ENCODE measurements at regions not wholly inside any gene's neighbourhood (a gene's known extent, or its start where the extent isn't known, plus 50 kb on each side); places are given as distances from the start of the nearest gene placed in this dataset.
"Not testable (repeated sequence)": the region's sequence is repeated elsewhere in the genome, so short reads cannot be mapped to it uniquely, and the experiment has no call there.

GRCh38 chr5:126103050-126103449, 320.2 kb upstream of the GRAMD2B start:
- DNase-seq (ENCODE audit: low spot score): no peak

DNA sequence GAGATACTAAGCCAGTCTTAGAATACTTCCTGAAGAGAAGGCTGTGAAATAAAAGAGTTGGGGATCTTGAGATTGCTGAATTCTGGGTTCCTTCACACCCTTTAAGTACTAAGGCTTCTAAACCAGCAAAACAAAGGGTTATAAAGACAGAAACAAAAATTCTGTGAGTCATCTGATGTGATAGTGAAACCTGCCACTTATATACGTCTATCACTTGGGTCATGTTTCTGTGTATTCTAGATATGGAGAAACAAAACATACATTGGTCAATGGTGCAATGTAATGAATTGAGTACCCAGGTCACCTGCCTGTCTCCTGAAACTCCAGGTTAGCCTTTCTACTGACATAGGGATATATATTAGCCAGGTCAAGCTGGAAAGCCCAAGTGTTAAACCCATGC, 319.3 kb upstream of the GRAMD2B start:
- no peak for DNase-seq (ENCODE audit: low spot score)

- DNase-seq (ENCODE audit: low spot score): no peak
Observed at GRCh38 chr5:126104341-126104740, 318.9 kb upstream of the GRAMD2B start.

DNA sequence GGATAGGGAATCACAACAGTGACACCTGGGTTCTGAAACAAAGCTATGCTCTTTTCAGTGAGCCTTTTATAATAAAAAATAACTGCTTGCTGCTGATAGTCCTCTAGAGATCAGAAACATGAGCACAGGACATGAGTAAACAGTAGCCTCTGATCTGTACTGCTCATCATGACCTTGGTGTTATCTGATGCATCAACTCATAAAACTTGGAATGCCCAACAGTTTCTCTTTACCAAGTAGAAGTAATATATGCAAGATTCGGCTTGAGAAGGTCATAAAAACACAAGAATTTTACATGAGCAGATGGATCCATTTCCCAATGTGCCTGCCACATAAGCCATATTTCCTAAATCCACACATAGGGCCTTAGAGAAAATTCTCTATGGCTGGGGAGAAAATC, 318.3 kb upstream of the GRAMD2B start:
- no peak for DNase-seq (ENCODE audit: low spot score)

DNA sequence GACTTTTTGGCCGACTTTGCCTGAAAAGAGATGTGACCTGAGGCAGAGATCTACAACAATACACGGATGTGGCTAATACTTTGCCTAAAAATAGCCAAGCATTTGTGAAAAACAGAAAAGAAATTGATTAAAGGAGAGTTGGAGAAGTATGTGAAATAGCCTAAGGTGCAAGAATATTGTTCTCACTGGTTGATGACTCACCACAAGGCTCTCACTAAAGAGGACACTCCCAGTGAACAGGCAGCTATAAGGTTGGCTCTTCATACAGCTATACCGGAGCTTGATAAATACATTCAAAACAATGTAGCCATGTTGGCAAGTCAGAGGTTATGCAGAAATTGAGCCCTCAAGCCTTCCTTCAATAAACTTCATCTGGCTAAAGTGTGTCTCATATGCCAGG, 317.2 kb upstream of the GRAMD2B start:
- DNase-seq (ENCODE audit: low spot score): no peak

DNA sequence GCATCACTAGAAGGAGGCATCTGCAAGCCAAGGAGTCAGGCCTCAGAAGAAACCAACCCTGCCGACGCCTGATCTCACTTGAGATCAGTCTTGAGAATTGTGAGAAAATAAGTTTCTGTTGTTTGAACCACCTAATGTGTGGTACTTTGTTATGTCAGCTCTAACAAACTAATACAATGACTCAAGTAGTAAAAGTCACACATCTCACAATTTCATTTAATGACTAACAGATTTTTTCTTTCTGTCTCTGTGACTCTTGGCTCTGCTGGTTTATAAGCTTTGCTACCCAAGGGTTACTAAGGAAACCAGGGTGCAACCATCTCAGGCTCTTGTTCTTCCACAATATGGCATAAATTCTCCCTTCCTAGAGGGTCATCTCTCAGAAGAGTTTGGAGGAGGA, 315.8 kb upstream of the GRAMD2B start:
- DNase-seq (ENCODE audit: low spot score): no peak

- no peak for DNase-seq (ENCODE audit: low spot score)
Observed at GRCh38 chr5:126108470-126108869, 314.7 kb upstream of the GRAMD2B start.

DNA sequence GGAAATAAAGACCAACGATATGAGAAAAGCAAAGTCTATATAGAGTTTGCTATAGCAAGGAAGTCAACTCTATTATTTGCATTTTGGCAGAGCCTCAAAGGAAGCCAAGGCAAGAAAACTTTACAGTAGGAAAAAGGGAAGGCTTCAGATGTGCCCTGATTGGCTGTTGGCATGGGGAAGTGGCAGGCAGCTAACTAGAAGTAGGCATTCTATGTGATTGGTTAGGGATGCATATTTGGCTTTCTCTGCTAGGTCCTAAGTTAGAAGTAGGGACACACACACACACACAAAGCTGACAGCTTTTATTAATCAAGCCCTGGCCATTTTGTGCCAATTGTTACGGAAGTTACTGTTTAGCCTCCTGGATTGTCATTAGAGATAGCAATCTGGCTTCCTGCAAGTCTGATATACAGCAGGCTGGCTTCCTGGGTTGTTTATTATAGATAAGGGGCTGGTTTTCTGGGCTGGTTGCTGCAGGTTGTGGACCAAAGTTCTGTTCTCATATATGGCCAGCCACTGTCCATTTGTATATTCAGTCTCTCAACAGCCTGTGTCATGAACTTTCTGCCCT, 308.1 kb upstream of the GRAMD2B start:
- DNase-seq (ENCODE audit: low spot score): no peak

DNA sequence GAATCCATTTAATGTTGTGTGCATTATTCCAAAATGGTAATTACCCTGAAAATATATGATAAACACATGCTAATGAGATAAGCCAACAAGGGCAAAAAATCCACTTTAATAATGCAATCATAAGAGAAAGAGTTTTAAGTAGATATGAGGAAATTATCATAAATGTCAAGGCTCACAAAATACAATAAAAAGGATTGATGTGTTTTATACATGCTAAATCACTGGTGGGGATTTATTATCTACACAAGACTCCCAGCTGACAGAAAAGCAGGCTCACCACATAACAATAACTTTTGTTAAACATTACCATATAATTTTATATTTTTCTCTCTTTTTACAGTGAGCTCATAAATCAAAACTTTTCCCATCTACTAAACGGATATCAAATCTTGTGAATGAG, 306.2 kb upstream of the GRAMD2B start:
- DNase-seq (ENCODE audit: low spot score): no peak

- no peak for DNase-seq (ENCODE audit: low spot score)
Observed at GRCh38 chr5:126119887-126120442, 303.2 kb upstream of the GRAMD2B start.

DNA sequence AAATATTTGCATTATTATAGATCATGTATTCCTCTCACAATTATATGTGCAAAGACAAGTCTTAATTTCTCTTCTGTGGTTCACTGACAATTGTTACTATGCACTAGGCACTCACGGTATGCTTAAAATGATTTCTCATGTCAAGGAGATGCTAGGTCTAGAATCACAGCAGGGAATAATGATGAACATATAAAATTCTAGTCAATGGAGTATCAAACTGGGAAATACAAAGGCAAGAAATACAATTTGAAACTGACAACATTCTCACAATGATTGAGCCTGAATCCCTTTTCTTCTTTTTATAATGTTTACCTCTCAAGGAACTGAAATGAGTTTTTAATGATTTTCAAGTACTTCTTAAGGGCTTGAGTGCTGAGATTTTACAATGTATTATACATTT, 302.3 kb upstream of the GRAMD2B start:
- no peak for DNase-seq (ENCODE audit: low spot score)

GRCh38 chr5:126122942-126123341, 300.3 kb upstream of the GRAMD2B start:
- no peak for DNase-seq (ENCODE audit: low spot score)

DNA sequence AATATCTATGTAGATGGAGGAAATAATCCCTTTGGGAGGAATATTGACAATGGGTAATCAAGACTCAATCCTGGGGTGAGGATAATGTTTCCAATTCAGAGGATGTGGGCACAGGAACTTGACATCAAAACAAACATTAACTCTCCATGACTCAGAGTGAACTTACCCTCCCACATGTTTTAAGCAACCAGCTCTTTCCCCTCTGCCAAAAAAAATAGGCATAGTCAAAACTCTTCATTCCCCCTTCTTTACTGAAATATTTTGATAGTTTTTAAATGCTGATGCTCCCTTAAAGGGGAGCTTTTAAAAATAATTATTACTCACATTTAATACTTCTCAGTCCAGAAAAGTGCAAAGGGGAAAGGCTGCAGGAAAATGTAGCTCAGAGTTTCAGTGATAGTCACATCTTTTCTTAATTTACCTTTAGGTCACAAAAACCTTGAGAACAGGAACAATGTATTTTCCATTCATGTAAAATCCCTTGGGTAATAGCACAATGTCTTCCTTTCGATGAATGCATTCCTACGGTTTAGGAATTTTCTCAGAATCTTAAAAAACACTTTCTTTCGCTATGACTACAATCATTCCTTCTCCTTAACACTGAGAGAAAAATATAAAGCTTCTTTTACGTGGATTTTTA, 298.4 kb upstream of the GRAMD2B start:
- DNase-seq (ENCODE audit: low spot score): no peak

DNA sequence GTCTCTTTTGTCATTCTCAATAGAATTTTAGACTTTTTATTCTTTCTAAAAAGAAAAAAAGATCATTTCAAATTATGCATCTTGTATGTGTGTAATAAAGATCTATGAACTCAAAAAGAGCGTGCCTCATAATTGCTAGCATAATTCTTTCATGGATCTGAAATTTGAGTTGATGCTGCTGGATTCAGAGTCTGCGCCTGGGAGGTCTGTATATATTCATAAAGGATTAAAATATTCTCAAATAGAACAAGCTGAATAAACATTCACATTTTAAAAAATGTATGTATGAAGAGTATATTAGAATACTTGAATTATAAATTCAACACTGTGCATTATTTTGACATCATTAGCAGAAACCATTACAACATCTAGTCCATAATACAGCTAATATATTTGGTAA, 297.8 kb upstream of the GRAMD2B start:
- DNase-seq (ENCODE audit: low spot score): no peak

DNA sequence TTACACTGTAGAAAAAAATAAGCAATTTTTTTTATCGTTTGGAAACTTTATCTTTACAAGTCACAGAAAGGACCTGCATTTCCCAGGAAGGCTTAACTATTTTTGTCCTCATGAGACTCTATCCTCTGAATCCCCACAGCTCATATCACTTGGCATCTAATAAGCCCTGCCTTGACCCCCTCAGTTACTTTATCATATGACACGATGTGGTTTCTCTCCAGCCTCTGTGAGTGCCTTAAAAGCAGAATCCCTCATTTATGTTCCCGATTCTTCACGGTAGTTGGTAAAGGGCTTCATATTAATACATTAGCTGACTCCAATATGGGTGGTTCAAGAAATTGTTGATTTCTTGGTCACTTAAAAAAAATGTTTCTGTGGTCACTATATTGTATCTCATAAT, 296.6 kb upstream of the GRAMD2B start:
- DNase-seq (ENCODE audit: low spot score): no peak

GRCh38 chr5:126127371-126127770, 295.8 kb upstream of the GRAMD2B start:
- not testable (repeated sequence) for DNase-seq (ENCODE audit: low spot score)

DNA sequence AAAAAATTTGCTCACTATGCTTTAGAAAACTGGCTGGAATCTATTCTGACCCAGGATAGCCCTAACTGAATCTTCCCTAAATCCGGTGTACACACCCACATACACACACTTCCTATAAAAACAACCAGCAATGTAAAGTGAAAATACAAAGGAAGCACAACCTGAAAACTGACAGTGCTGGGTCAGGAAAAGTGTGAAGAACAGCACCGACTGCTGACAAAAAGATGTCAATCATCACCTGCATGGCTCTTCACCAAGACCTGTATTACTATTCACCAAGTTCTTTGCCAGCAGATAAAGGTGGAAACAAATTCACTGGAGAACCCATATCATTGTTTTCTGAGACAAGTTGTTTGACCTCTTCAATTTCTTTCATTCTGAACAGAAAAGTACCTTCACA, 293.8 kb upstream of the GRAMD2B start:
- DNase-seq (ENCODE audit: low spot score): no peak

DNA sequence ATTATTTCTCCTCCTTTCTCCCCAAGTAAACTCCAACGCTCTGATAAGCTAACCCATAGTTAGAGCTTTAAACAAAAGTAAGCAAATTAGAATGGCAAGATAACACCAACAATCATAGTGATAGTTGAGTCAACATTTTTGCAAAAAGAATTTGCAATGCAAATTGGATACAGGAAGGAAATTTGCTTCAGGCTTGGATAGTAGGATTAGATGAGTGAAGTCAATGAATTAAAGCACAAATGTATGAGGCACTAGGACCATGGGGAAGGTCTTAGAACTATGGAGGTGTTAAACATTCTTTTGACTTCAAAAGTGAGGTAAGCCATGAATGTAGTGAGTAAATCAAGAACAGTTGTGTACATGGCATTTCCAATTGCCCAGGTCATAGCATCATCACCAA, 289.8 kb upstream of the GRAMD2B start:
- DNase-seq (ENCODE audit: low spot score): no peak

- DNase-seq (ENCODE audit: low spot score): no peak
Observed at GRCh38 chr5:126137891-126138280, 285.3 kb upstream of the GRAMD2B start.

- no peak for DNase-seq (ENCODE audit: low spot score)
Observed at GRCh38 chr5:126138281-126138931, 284.8 kb upstream of the GRAMD2B start.

DNA sequence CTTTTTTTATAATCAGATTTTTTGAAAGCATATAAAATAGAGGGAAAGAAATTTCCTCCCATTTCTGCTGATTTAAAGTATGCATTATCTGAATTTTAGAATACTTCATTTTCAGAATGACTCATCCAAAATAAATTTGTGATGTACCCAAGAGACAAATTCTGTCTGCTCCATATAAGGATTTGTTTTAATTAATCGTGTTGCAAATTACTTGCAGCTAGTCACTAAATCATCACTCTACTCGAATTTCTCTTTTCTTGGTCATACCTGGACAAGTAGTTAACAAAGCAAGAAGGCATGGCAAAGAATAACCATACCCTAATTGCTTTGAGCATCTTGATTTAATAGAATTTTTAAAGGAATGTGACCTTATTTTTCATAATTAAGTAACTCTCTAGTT, 284.1 kb upstream of the GRAMD2B start:
- DNase-seq (ENCODE audit: low spot score): no peak

GRCh38 chr5:126139773-126140172, 283.4 kb upstream of the GRAMD2B start:
- DNase-seq (ENCODE audit: low spot score): peak; percentile 4

- DNase-seq (ENCODE audit: low spot score): no peak
Observed at GRCh38 chr5:126143622-126144021, 279.6 kb upstream of the GRAMD2B start.

- not testable (repeated sequence) for DNase-seq (ENCODE audit: low spot score)
Observed at GRCh38 chr5:126150319-126150718, 272.9 kb upstream of the GRAMD2B start.

Data from kidney capillary endothelial cell (primary cell).